HG03135 (cell line): ENCODE measurements at regions not wholly inside any gene's neighbourhood (a gene's known extent, or its start where the extent isn't known, plus 50 kb on each side); places are given as distances from the start of the nearest gene placed in this dataset.

Experiments
- ATAC-seq: cut with Tn5 transposase; IDR thresholded peaks from one replicate; pipeline ENCODE4 v1.9.1; 2021; ENCODE audit warnings: mild to moderate bottlenecking, moderate library complexity; ENCODE audit not compliant: unreplicated experiment

GRCh38 chr1:234667600-234668576, 57.9 kb upstream of the IRF2BP2 start:
- no peak for ATAC-seq

GRCh38 chr1:234666761-234667160, 56.8 kb upstream of the IRF2BP2 start:
- ATAC-seq: no peak

GRCh38 chr1:234665975-234666605, 56.1 kb upstream of the IRF2BP2 start:
- ATAC-seq: no peak

GRCh38 chr1:234662148-234662547, 52.2 kb upstream of the IRF2BP2 start:
- no peak for ATAC-seq

GRCh38 chr1:234661317-234661928, 51.4 kb upstream of the IRF2BP2 start:
- ATAC-seq: no peak

- ATAC-seq: no peak
These were observed 50.7 kb upstream of the IRF2BP2 start for GRCh38 chr1:234660536-234661316.
